GM23338 (cell line): ENCODE measurements at regions not wholly inside any gene's neighbourhood (a gene's known extent, or its start where the extent isn't known, plus 50 kb on each side); places are given as distances from the start of the nearest gene placed in this dataset.

Experiments used
- ATAC-seq: fragments of 200-7000 bp; cut with Tn5 transposase; 3 replicates; pipeline ENCODE4 v1.9.1; 2020
- DNase-seq: peaks from one replicate; pipeline ENCODE4 v3.0.0-alpha.2; 2015; ENCODE audit warnings: low spot score
- H2AFZ ChIP-seq: fragments of 200-600 bp; sonication (generic); 2 replicates; pipeline ENCODE4 v1.8.0; 2016; ENCODE audit warnings: antibody characterized with exemption, mild to moderate bottlenecking, moderate library complexity
- H3F3A ChIP-seq: fragments of 200-600 bp; sonication (generic); replicated peaks from 2 replicates; pipeline ENCODE4 v1.8.0; 2017; ENCODE audit warnings: antibody characterized with exemption, mixed run types, low read depth
- H3K27ac ChIP-seq: fragments of 200-600 bp; sonication (generic); 2 replicates; pipeline ENCODE4 v1.6.1; 2016; ENCODE audit warnings: low read depth
- H3K27me3 ChIP-seq: fragments of 200-600 bp; sonication (generic); 2 replicates; pipeline ENCODE4 v1.8.0; 2016; ENCODE audit warnings: mild to moderate bottlenecking, mixed run types, moderate library complexity; ENCODE audit not compliant: insufficient read depth
- H3K36me3 ChIP-seq: fragments of 200-600 bp; sonication (generic); 2 replicates; pipeline ENCODE4 v1.8.0; 2016; ENCODE audit warnings: mild to moderate bottlenecking; ENCODE audit not compliant: insufficient read depth
- H3K4me1 ChIP-seq: fragments of 200-600 bp; sonication (generic); 2 replicates; pipeline ENCODE4 v1.8.0; 2016; ENCODE audit warnings: mild to moderate bottlenecking, moderate library complexity; ENCODE audit not compliant: insufficient read depth
- H3K4me2 ChIP-seq: fragments of 200-600 bp; sonication (generic); 2 replicates; pipeline ENCODE4 v1.7.1; 2017; ENCODE audit warnings: mixed run types
- H3K4me3 ChIP-seq: fragments of 200-600 bp; sonication (generic); 2 replicates; pipeline ENCODE4 v1.6.1; 2016; ENCODE audit warnings: mixed run types
- H3K79me2 ChIP-seq: fragments of 200-600 bp; sonication (generic); replicated peaks from 2 replicates; pipeline ENCODE4 v1.8.0; 2017; ENCODE audit warnings: mild to moderate bottlenecking; ENCODE audit not compliant: insufficient read depth
- H3K9me2 ChIP-seq: fragments of 200-600 bp; sonication (generic); 2 replicates; pipeline ENCODE4 v1.8.0; 2017; ENCODE audit not compliant: insufficient read depth
- H4K20me1 ChIP-seq: fragments of 200-600 bp; sonication (generic); replicated peaks from 2 replicates; pipeline ENCODE4 v1.8.0; 2017; ENCODE audit warnings: mild to moderate bottlenecking; ENCODE audit not compliant: insufficient read depth
- H3K27ac Mint-ChIP-seq: 2 replicates; pipeline ENCODE4 v1.8.0; 2020; ENCODE audit warnings: inconsistent platforms, mild to moderate bottlenecking, moderate library complexity, mixed read lengths
- H3K27me3 Mint-ChIP-seq: 3 replicates; pipeline ENCODE4 v1.8.0; 2022; ENCODE audit warnings: low read depth, mild to moderate bottlenecking, moderate library complexity, mixed read lengths, inconsistent platforms; ENCODE audit not compliant: insufficient read depth, poor library complexity
- H3K36me3 Mint-ChIP-seq: 3 replicates; pipeline ENCODE4 v1.8.0; 2021; ENCODE audit warnings: low read depth, mild to moderate bottlenecking, inconsistent platforms, moderate library complexity, mixed read lengths
- H3K4me1 Mint-ChIP-seq: 3 replicates; pipeline ENCODE4 v1.8.0; 2020; ENCODE audit warnings: mild to moderate bottlenecking, inconsistent platforms, mixed read lengths
- H3K4me3 Mint-ChIP-seq: 3 replicates; pipeline ENCODE4 v1.8.0; 2021; ENCODE audit warnings: moderate library complexity, mild to moderate bottlenecking, inconsistent platforms, mixed read lengths
- H3K9me3 Mint-ChIP-seq: 3 replicates; pipeline ENCODE4 v1.8.0; 2020; ENCODE audit warnings: moderate library complexity, mild to moderate bottlenecking, inconsistent platforms, mixed read lengths
- CREB1 ChIP-seq: fragments of 250-450 bp; sonication (Bioruptor Pico); IDR thresholded peaks from 2 replicates; pipeline ENCODE4 v1.5.0; 2020; ENCODE audit warnings: low read depth, mild to moderate bottlenecking, moderate library complexity
- CTCF ChIP-seq, 2 experiments: fragments of 200-600 bp in 1 of 2; sonication (generic) in 1 of 2; conservative IDR thresholded peaks; 2 replicates each; pipeline versions ENCODE4 v1.5.1 to v1.6.1; 2016 to 2017; ENCODE audit warnings: antibody characterized with exemption in 2 of 2, low read depth in 2 of 2, mild to moderate bottlenecking in 2 of 2, moderate library complexity in 1 of 2
- ETS1 ChIP-seq: IDR thresholded peaks from 2 replicates; pipeline ENCODE4 v1.6.1; 2016; ENCODE audit warnings: antibody characterized with exemption
- EZH2 ChIP-seq: fragments of 200-600 bp; sonication (generic); IDR thresholded peaks from one replicate; pipeline ENCODE4 v1.8.0; 2017; ENCODE audit warnings: antibody characterized with exemption, mild to moderate bottlenecking, low read depth; ENCODE audit not compliant: unreplicated experiment
- EZH2phosphoT487 ChIP-seq: fragments of 200-600 bp; sonication (generic); IDR thresholded peaks from one replicate; pipeline ENCODE4 v1.8.1; 2018; ENCODE audit warnings: antibody characterized with exemption; ENCODE audit not compliant: unreplicated experiment
- JUNB ChIP-seq: IDR thresholded peaks from one replicate; pipeline ENCODE4 v1.6.1; 2016; ENCODE audit warnings: antibody characterized with exemption; ENCODE audit not compliant: unreplicated experiment
- NANOG ChIP-seq: IDR thresholded peaks from 2 replicates; pipeline ENCODE4 v1.6.1; 2016; ENCODE audit warnings: antibody characterized with exemption, borderline replicate concordance
- POLR2AphosphoS5 ChIP-seq: IDR thresholded peaks from 2 replicates; pipeline ENCODE4 v1.6.1; 2016; ENCODE audit warnings: antibody characterized with exemption, low read depth
- STAT1 ChIP-seq: IDR thresholded peaks from one replicate; pipeline ENCODE4 v1.6.1; 2016; ENCODE audit warnings: antibody characterized with exemption; ENCODE audit not compliant: unreplicated experiment
- ZNF114 ChIP-seq: fragments of 250-450 bp; sonication (Bioruptor Pico); IDR thresholded peaks from 2 replicates; pipeline ENCODE4 v1.5.0; 2020; ENCODE audit warnings: mild to moderate bottlenecking, moderate library complexity
- ZNF331 ChIP-seq: fragments of 250-450 bp; sonication (Bioruptor Pico); IDR thresholded peaks from 2 replicates; pipeline ENCODE4 v1.5.0; 2020; ENCODE audit warnings: low read depth, mild to moderate bottlenecking, moderate library complexity
- TF ChIP-seq, protein P1 (sequence below): IDR thresholded peaks from one replicate; pipeline ENCODE4 v1.6.1; 2018; ENCODE audit warnings: antibody characterized with exemption; ENCODE audit not compliant: unreplicated experiment
- TF ChIP-seq, protein P2 (sequence below): fragments of 250-450 bp; sonication (Bioruptor Pico); IDR thresholded peaks from 2 replicates; pipeline ENCODE4 v1.5.0; 2020; ENCODE audit warnings: mild to moderate bottlenecking, moderate library complexity

DNA sequence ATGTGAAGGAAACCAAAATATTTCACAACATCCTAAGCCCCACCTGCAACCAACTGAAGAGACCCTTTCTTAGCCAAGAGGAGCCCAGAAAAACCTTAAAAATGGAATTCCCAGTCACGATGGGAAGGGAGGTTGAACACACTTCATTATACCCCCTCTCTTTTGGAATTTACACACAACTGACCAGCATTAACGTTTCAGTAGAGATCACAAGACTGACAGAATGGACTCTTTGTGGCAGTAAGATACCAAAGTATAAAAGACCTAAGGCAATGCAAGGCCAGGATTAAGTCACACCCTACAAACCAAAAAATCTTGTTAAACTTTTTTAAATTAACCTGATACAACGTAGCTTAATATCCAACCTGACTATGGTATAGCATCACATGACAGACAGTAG, 190.9 kb downstream of the OTOR start:
- Mint-ChIP-seq H3K27ac (no peak overlapping the region), H3K4me3 (no peak overlapping the region), H3K4me1 (peaks cover 35% of the 10 kb centered on the region), H3K27me3 (no peaks in the 10 kb centered on the region), H3K9me3 (peaks cover 15% of the 10 kb centered on the region), H3K36me3 (peaks cover 15% of the 10 kb centered on the region)
- ATAC-seq (no peak), DNase-seq (no peak)
- Histone ChIP-seq H3K27me3 (no peaks in the 10 kb centered on the region), H3K4me1 (peaks cover 20% of the 10 kb centered on the region), H3K36me3 (no peaks in the 10 kb centered on the region), H2AFZ (no peak overlapping the region), H3F3A (no peaks in the 10 kb centered on the region), H3K79me2 (no peaks in the 10 kb centered on the region), H3K4me2 (no peak overlapping the region), H4K20me1 (no peaks in the 10 kb centered on the region), H3K4me3 (no peak overlapping the region), H3K9me2 (peaks cover 11% of the 10 kb centered on the region), H3K27ac (no peak overlapping the region)
- TF ChIP-seq ETS1 (no peak), NANOG (no peak), CREB1 (CRISPR knock-in tag) (no peak), EZH2 (no peak), ZNF331 (CRISPR knock-in tag) (no peak), STAT1 (no peak), CTCF (conservative IDR thresholded peaks at IDR 0.05; ENCODE audit: low read depth in 2 of 2) (no peak), EZH2phosphoT487 (no peak), POLR2AphosphoS5 (no peak), ZNF114 (CRISPR knock-in tag) (no peak), JUNB (no peak)
- TF ChIP-seq, protein P1, sequence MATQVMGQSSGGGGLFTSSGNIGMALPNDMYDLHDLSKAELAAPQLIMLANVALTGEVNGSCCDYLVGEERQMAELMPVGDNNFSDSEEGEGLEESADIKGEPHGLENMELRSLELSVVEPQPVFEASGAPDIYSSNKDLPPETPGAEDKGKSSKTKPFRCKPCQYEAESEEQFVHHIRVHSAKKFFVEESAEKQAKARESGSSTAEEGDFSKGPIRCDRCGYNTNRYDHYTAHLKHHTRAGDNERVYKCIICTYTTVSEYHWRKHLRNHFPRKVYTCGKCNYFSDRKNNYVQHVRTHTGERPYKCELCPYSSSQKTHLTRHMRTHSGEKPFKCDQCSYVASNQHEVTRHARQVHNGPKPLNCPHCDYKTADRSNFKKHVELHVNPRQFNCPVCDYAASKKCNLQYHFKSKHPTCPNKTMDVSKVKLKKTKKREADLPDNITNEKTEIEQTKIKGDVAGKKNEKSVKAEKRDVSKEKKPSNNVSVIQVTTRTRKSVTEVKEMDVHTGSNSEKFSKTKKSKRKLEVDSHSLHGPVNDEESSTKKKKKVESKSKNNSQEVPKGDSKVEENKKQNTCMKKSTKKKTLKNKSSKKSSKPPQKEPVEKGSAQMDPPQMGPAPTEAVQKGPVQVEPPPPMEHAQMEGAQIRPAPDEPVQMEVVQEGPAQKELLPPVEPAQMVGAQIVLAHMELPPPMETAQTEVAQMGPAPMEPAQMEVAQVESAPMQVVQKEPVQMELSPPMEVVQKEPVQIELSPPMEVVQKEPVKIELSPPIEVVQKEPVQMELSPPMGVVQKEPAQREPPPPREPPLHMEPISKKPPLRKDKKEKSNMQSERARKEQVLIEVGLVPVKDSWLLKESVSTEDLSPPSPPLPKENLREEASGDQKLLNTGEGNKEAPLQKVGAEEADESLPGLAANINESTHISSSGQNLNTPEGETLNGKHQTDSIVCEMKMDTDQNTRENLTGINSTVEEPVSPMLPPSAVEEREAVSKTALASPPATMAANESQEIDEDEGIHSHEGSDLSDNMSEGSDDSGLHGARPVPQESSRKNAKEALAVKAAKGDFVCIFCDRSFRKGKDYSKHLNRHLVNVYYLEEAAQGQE, result no peak
- TF ChIP-seq, protein P2, sequence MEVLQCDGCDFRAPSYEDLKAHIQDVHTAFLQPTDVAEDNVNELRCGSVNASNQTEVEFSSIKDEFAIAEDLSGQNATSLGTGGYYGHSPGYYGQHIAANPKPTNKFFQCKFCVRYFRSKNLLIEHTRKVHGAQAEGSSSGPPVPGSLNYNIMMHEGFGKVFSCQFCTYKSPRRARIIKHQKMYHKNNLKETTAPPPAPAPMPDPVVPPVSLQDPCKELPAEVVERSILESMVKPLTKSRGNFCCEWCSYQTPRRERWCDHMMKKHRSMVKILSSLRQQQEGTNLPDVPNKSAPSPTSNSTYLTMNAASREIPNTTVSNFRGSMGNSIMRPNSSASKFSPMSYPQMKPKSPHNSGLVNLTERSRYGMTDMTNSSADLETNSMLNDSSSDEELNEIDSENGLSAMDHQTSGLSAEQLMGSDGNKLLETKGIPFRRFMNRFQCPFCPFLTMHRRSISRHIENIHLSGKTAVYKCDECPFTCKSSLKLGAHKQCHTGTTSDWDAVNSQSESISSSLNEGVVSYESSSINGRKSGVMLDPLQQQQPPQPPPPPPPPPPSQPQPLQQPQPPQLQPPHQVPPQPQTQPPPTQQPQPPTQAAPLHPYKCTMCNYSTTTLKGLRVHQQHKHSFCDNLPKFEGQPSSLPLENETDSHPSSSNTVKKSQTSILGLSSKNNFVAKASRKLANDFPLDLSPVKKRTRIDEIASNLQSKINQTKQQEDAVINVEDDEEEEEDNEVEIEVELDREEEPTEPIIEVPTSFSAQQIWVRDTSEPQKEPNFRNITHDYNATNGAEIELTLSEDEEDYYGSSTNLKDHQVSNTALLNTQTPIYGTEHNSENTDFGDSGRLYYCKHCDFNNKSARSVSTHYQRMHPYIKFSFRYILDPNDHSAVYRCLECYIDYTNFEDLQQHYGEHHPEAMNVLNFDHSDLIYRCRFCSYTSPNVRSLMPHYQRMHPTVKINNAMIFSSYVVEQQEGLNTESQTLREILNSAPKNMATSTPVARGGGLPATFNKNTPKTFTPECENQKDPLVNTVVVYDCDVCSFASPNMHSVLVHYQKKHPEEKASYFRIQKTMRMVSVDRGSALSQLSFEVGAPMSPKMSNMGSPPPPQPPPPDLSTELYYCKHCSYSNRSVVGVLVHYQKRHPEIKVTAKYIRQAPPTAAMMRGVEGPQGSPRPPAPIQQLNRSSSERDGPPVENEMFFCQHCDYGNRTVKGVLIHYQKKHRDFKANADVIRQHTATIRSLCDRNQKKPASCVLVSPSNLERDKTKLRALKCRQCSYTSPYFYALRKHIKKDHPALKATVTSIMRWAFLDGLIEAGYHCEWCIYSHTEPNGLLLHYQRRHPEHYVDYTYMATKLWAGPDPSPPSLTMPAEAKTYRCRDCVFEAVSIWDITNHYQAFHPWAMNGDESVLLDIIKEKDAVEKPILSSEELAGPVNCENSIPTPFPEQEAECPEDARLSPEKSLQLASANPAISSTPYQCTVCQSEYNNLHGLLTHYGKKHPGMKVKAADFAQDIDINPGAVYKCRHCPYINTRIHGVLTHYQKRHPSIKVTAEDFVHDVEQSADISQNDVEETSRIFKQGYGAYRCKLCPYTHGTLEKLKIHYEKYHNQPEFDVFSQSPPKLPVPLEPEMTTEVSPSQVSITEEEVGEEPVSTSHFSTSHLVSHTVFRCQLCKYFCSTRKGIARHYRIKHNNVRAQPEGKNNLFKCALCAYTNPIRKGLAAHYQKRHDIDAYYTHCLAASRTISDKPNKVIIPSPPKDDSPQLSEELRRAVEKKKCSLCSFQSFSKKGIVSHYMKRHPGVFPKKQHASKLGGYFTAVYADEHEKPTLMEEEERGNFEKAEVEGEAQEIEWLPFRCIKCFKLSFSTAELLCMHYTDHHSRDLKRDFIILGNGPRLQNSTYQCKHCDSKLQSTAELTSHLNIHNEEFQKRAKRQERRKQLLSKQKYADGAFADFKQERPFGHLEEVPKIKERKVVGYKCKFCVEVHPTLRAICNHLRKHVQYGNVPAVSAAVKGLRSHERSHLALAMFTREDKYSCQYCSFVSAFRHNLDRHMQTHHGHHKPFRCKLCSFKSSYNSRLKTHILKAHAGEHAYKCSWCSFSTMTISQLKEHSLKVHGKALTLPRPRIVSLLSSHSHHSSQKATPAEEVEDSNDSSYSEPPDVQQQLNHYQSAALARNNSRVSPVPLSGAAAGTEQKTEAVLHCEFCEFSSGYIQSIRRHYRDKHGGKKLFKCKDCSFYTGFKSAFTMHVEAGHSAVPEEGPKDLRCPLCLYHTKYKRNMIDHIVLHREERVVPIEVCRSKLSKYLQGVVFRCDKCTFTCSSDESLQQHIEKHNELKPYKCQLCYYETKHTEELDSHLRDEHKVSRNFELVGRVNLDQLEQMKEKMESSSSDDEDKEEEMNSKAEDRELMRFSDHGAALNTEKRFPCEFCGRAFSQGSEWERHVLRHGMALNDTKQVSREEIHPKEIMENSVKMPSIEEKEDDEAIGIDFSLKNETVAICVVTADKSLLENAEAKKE (CRISPR knock-in tag), result no peak
